IPS-18a (cell line): ENCODE measurements at regions not wholly inside any gene's neighbourhood (a gene's known extent, or its start where the extent isn't known, plus 50 kb on each side); places are given as distances from the start of the nearest gene placed in this dataset.
"Not testable (repeated sequence)": the region's sequence is repeated elsewhere in the genome, so short reads cannot be mapped to it uniquely, and the experiment has no call there.

Experiments
- H3K27ac ChIP-seq: one replicate; pipeline ENCODE4 v1.5.1; 2013; ENCODE audit warnings: low read length
- H3K27me3 ChIP-seq: one replicate; pipeline ENCODE4 v1.6.1; 2013; ENCODE audit warnings: mild to moderate bottlenecking, low read length; ENCODE audit not compliant: control insufficient read depth, insufficient read depth
- H3K36me3 ChIP-seq: one replicate; pipeline ENCODE4 v1.6.1; 2013; ENCODE audit warnings: low read depth, low read length; ENCODE audit not compliant: control insufficient read depth
- H3K4me1 ChIP-seq: one replicate; pipeline ENCODE4 v1.6.1; 2013; ENCODE audit warnings: low read depth, low read length; ENCODE audit not compliant: control insufficient read depth
- H3K4me3 ChIP-seq: one replicate; pipeline ENCODE4 v1.5.1; 2013; ENCODE audit warnings: low read length
- H3K9ac ChIP-seq: one replicate; pipeline ENCODE4 v1.6.1; 2013; ENCODE audit warnings: mild to moderate bottlenecking, low read length, moderate library complexity
- H3K9me3 ChIP-seq: one replicate; pipeline ENCODE4 v1.6.1; 2013; ENCODE audit warnings: low read depth, low read length; ENCODE audit not compliant: control insufficient read depth

DNA sequence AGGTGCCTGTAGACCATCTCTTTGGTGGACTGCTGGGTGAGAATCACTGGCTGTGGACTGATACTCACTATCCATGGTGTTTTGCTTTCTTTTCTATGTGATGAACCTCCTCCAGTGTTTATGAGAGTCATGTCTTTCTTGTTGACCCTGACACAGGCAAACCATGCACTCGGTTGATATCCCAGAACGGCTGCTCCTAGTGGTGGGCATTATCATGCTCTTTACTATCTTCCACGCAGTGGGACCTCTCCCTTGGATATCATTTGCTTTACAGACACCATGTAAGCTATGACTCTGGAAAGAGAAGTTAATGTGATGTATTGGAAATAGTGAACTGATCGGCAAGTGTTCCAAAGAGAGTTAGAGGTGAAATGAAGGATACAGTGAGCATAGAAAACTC is 1455.6 kb downstream of the BRINP3 start:
- Histone ChIP-seq H3K9ac (no peak overlapping the region), H3K4me3 (no peak overlapping the region), H3K27ac (no peak overlapping the region), H3K4me1 (no peaks in the 10 kb centered on the region), H3K9me3 (no peaks in the 10 kb centered on the region), H3K27me3 (no peaks in the 10 kb centered on the region), H3K36me3 (no peaks in the 10 kb centered on the region)

GRCh38 chr1:189027512-189027911 is 1450.2 kb downstream of the BRINP3 start:
- Histone ChIP-seq H3K4me1 (no peaks in the 10 kb centered on the region), H3K9ac (no peak overlapping the region), H3K27me3 (no peaks in the 10 kb centered on the region), H3K27ac (no peak overlapping the region), H3K9me3 (no peaks in the 10 kb centered on the region), H3K4me3 (no peak overlapping the region), H3K36me3 (no peaks in the 10 kb centered on the region)

- no peak overlapping the region for H3K9ac ChIP-seq
- no peak overlapping the region for H3K4me3 ChIP-seq
- H3K36me3 ChIP-seq, result no peaks in the 10 kb centered on the region
- H3K9me3 ChIP-seq, result no peaks in the 10 kb centered on the region
- no peaks in the 10 kb centered on the region for H3K4me1 ChIP-seq
- no peak overlapping the region for H3K27ac ChIP-seq
- no peaks in the 10 kb centered on the region for H3K27me3 ChIP-seq
These were observed 1444.5 kb downstream of the BRINP3 start for GRCh38 chr1:189033169-189033568.

GRCh38 chr1:189036628-189037027 is 1441.0 kb downstream of the BRINP3 start:
- Histone ChIP-seq H3K4me3 (no peak overlapping the region), H3K4me1 (no peaks in the 10 kb centered on the region), H3K9me3 (no peaks in the 10 kb centered on the region), H3K9ac (no peak overlapping the region), H3K27ac (no peak overlapping the region), H3K27me3 (no peaks in the 10 kb centered on the region), H3K36me3 (no peaks in the 10 kb centered on the region)

GRCh38 chr1:189046127-189046526 is 1431.5 kb downstream of the BRINP3 start:
- no peak overlapping the region for H3K9ac ChIP-seq
- H3K4me3 ChIP-seq, result no peak overlapping the region

DNA sequence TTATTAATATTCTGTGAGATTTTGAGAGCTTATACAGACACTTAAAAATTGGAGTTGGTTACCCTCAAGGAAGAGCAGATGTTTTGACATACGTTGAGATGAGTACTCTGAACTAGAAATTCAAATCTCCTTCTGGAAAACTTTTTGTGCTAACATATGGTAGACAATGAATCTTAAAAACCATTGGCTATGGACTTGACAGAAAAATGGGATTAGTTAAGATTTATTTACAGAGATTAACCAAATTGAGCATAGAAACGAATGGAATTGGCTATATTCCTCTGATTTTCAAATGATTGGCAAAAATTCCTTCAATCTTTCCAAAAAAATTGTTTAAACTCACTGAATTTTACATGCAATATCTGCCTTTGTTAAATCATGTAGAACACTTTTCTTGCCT is 1392.9 kb downstream of the BRINP3 start:
- Histone ChIP-seq H3K9me3 (no peaks in the 10 kb centered on the region), H3K27me3 (no peaks in the 10 kb centered on the region), H3K9ac (no peak overlapping the region), H3K36me3 (no peaks in the 10 kb centered on the region), H3K4me1 (no peaks in the 10 kb centered on the region), H3K4me3 (no peak overlapping the region), H3K27ac (no peak overlapping the region)

More at GRCh38 chr1:189046127-189046526, 1431.5 kb downstream of the BRINP3 start:
- Histone ChIP-seq H3K27me3 (no peaks in the 10 kb centered on the region), H3K4me1 (no peaks in the 10 kb centered on the region), H3K27ac (no peak overlapping the region), H3K36me3 (no peaks in the 10 kb centered on the region), H3K9me3 (no peaks in the 10 kb centered on the region)

DNA sequence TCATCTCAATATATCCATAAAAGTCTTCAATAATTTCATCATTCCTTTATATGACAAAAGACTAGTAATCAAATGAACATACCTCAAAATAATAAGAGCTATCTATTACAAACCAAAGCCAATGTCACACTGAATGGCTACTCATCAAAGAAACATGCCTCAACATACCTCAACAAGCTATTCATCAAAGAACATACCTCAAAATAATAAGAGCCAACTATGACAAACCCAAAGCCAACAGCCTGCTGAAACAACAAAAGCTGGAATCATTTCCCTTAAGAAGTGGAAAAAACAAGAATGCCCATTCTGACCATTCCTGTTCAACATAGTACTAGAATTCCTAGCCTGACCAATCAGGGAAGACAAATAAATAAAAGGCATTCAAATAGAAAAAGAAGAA is 1373.7 kb downstream of the BRINP3 start:
- Histone ChIP-seq H3K9me3 (no peaks in the 10 kb centered on the region), H3K27me3 (no peaks in the 10 kb centered on the region), H3K9ac (no peak overlapping the region), H3K27ac (no peak overlapping the region), H3K4me3 (no peak overlapping the region), H3K36me3 (no peaks in the 10 kb centered on the region), H3K4me1 (no peaks in the 10 kb centered on the region)

DNA sequence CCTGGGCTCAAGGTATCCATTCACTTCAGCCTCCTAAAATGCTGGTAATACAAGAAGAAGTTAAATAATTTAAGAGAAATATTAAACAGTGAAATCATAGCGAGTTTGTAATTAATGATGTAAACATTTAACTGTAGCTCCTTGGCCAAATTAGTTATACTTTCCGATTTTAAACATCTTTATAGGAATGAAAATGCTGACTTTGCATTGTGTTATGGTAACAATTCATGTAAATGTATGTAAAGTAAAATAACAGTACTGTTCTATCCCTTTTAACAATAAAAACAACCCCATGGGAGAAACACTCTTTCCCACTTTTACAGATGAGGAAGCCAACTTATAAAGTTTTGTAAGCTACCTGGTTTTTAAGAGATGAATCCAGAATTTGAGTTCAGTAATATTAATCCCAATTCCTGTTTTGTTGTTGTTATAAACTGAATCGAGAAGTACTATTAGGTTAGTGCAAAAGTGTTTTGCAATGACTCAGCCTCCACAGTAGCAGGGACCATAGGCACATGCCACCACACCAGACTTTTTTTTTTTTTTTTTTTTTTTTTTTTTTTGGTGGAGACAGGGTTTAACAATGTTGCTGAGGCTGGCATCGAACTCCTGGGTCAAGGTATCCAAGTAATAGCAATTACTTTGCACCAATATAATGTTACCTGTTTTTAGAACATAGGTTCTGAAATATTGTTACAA is 1360.4 kb downstream of the BRINP3 start:
- no peak overlapping the region for H3K9ac ChIP-seq
- no peaks in the 10 kb centered on the region for H3K4me1 ChIP-seq
- no peaks in the 10 kb centered on the region for H3K27me3 ChIP-seq
- H3K36me3 ChIP-seq, result no peaks in the 10 kb centered on the region
- no peak overlapping the region for H3K27ac ChIP-seq
- H3K4me3 ChIP-seq, result no peak overlapping the region
- no peaks in the 10 kb centered on the region for H3K9me3 ChIP-seq

DNA sequence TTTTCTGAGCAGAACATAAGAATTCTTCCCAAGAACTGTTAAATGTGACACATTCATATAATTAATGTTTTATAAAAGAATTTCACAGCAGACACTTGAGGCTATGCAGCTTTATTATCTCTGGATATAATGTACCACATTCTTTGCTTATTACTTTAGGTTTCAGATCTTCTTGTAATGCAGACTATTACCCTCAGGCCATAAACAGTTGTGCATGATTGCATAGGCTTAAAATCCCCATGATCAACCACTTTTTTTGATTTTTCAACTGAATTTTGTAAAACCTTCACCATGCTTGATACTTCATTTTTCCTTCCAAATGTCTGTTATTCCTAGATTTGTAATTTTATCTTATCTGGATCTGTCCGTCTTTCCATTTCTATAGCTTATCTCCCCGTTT is 1355.7 kb downstream of the BRINP3 start:
- Histone ChIP-seq H3K27me3 (no peaks in the 10 kb centered on the region), H3K9me3 (peaks cover 3% of the 10 kb centered on the region), H3K36me3 (no peaks in the 10 kb centered on the region), H3K4me1 (no peaks in the 10 kb centered on the region), H3K4me3 (no peak overlapping the region), H3K9ac (no peak overlapping the region), H3K27ac (no peak overlapping the region)

- Histone ChIP-seq H3K27me3 (no peaks in the 10 kb centered on the region), H3K4me1 (no peaks in the 10 kb centered on the region), H3K4me3 (no peak overlapping the region), H3K9me3 (peaks cover 3% of the 10 kb centered on the region), H3K27ac (no peak overlapping the region), H3K9ac (no peak overlapping the region), H3K36me3 (no peaks in the 10 kb centered on the region)
These were observed 1352.0 kb downstream of the BRINP3 start for GRCh38 chr1:189125694-189126093.

DNA sequence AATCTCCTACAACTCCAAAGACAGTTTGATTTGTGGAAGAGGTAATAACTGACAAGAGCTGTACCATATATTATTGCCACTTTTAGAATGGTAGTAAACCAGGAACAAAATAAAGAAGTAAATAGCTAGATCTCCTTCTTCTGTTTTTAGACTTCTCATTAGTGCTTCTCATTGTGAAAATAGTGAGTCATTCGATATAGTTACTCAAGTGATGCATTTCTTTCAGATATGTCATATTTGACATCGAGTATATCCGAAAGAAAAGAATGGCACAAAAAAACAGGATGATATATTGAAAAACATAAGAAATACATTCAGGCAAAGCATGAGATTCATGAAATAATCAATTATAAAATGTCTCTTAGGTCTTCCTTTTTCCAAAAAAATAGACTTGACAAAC is 1346.1 kb downstream of the BRINP3 start:
- no peak overlapping the region for H3K4me3 ChIP-seq
- H3K36me3 ChIP-seq, result no peaks in the 10 kb centered on the region
- no peaks in the 10 kb centered on the region for H3K27me3 ChIP-seq
- H3K9me3 ChIP-seq, result peaks cover 3% of the 10 kb centered on the region
- no peak overlapping the region for H3K27ac ChIP-seq
- H3K4me1 ChIP-seq, result no peaks in the 10 kb centered on the region
- H3K9ac ChIP-seq, result no peak overlapping the region

DNA sequence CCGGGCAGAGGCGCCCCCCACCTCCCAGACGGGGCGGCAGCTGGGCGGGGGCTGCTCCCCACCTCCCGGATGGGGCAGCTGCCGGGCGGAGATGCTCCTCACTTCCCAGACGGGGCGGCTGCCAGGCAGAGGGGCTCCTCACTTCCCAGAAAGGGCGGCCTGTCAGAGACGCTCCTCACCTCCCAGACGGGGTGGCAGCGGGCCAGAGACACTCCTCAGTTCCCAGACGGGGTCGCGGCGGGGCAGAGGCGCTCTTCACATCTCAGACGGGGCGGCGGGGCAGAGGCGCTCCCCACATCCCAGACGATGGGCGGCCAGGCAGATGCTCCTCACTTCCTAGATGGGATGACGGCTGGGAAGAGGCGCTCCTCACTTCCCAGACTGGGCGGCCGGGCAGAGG is 1337.9 kb downstream of the BRINP3 start:
- not testable (repeated sequence) for H3K9ac ChIP-seq, H3K36me3 ChIP-seq, H3K4me3 ChIP-seq, H3K4me1 ChIP-seq, H3K27me3 ChIP-seq, H3K9me3 ChIP-seq, H3K27ac ChIP-seq
